Body of pancreas (tissue), 4 donors: ENCODE measurements at regions not wholly inside any gene's neighbourhood (a gene's known extent, or its start where the extent isn't known, plus 50 kb on each side); places are given as distances from the start of the nearest gene placed in this dataset.

Experiments used
- CTCF ChIP-seq, 7 experiments: fragments of 450-650 bp in 4 of 7; fragments of 200-600 bp in 3 of 7; sonication (generic) in 3 of 7; IDR thresholded peaks; one replicate each; pipeline ENCODE4 v1.5.1; 2016 to 2019; ENCODE audit warnings: antibody characterized with exemption in 7 of 7
- POLR2A ChIP-seq, 3 donors: fragments of 450-650 bp; IDR thresholded peaks; one replicate each; pipeline ENCODE4 v1.6.1; 2016; ENCODE audit warnings: antibody characterized with exemption in 3 of 3, mild to moderate bottlenecking in 2 of 3

GRCh38 chr14:82387699-82388098 lies 854.0 kb upstream of the SEL1L start:
- no peak for TF ChIP-seq CTCF (IDR thresholded peaks at IDR 0.05)
- TF ChIP-seq POLR2A (IDR thresholded peaks at IDR 0.05): no peak
